SK-N-SH (cell line): ENCODE measurements at regions not wholly inside any gene's neighbourhood (a gene's known extent, or its start where the extent isn't known, plus 50 kb on each side); places are given as distances from the start of the nearest gene placed in this dataset.

ENCODE experiments used
- CTCF ChIP-seq: fragments of 200-600 bp; sonication (generic); IDR thresholded peaks from 2 replicates; pipeline ENCODE4 v1.6.1; 2017; ENCODE audit warnings: antibody characterized with exemption, mild to moderate bottlenecking, moderate library complexity
- EP300 ChIP-seq, 2 experiments: IDR thresholded peaks; 2 replicates each; pipeline versions ENCODE4 v1.4.0 to v1.6.1; 2012; ENCODE audit warnings: borderline replicate concordance in 1 of 2, low read depth in 1 of 2, low read length in 1 of 2
- POLR2AphosphoS5 ChIP-seq: IDR thresholded peaks from 2 replicates; pipeline ENCODE4 v1.6.1; 2012; ENCODE audit warnings: low read depth, low read length
- RAD21 ChIP-seq: IDR thresholded peaks from 2 replicates; pipeline ENCODE4 v1.6.1; 2012; ENCODE audit warnings: mild to moderate bottlenecking, low read length
- REST ChIP-seq: IDR thresholded peaks from 2 replicates; pipeline ENCODE4 v1.6.1; 2012; ENCODE audit warnings: mild to moderate bottlenecking, low read depth, low read length, moderate library complexity
- TF ChIP-seq, protein P1 (sequence below): IDR thresholded peaks from 2 replicates; pipeline ENCODE4; 2012

- TF ChIP-seq EP300 (IDR thresholded peaks at IDR 0.05; ENCODE audit: borderline replicate concordance in 1 of 2, low read depth in 1 of 2, low read length in 1 of 2) (no peak), REST (no peak), CTCF (no peak), POLR2AphosphoS5 (no peak), RAD21 (no peak)
- TF ChIP-seq, protein P1, sequence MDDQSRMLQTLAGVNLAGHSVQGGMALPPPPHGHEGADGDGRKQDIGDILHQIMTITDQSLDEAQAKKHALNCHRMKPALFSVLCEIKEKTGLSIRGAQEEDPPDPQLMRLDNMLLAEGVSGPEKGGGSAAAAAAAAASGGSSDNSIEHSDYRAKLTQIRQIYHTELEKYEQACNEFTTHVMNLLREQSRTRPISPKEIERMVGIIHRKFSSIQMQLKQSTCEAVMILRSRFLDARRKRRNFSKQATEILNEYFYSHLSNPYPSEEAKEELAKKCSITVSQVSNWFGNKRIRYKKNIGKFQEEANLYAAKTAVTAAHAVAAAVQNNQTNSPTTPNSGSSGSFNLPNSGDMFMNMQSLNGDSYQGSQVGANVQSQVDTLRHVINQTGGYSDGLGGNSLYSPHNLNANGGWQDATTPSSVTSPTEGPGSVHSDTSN, result no peak
Measured at GRCh38 chr4:25984796-25985195, 70.8 kb downstream of the SMIM20 start.
